H9 (cell line): ENCODE measurements at regions not wholly inside any gene's neighbourhood (a gene's known extent, or its start where the extent isn't known, plus 50 kb on each side); places are given as distances from the start of the nearest gene placed in this dataset.

Experiments
- DNase-seq: peaks from one replicate; pipeline ENCODE4 v3.0.0-alpha.2; 2017
- H2AFZ ChIP-seq: one replicate; pipeline ENCODE4 v1.6.1; 2013; ENCODE audit warnings: mild to moderate bottlenecking, low read length, control low read depth, moderate library complexity
- H2AK5ac ChIP-seq: 2 replicates; pipeline ENCODE4 v1.6.1; 2013; ENCODE audit warnings: low read length, control low read depth, mixed read lengths; ENCODE audit not compliant: insufficient read length
- H2BK120ac ChIP-seq: one replicate; pipeline ENCODE4 v1.6.1; 2013; ENCODE audit warnings: low read depth, mild to moderate bottlenecking, low read length, control low read depth, inconsistent platforms; ENCODE audit not compliant: poor library complexity, severe bottlenecking
- H2BK12ac ChIP-seq: 2 replicates; pipeline ENCODE4 v1.6.1; 2013; ENCODE audit warnings: low read length, control low read depth, mixed read lengths, low read depth; ENCODE audit not compliant: insufficient read length
- H2BK15ac ChIP-seq: 2 replicates; pipeline ENCODE4 v1.6.1; 2013; ENCODE audit warnings: low read depth, low read length, control low read depth
- H2BK20ac ChIP-seq: one replicate; pipeline ENCODE4 v1.6.1; 2013; ENCODE audit warnings: low read depth, mild to moderate bottlenecking, low read length, control low read depth, inconsistent platforms; ENCODE audit not compliant: poor library complexity, severe bottlenecking
- H2BK5ac ChIP-seq: 2 replicates; pipeline ENCODE4 v1.6.1; 2013; ENCODE audit warnings: low read length, control low read depth, mixed read lengths; ENCODE audit not compliant: insufficient read length
- H3K14ac ChIP-seq: 2 replicates; pipeline ENCODE4 v1.6.1; 2013; ENCODE audit warnings: low read length, control low read depth; ENCODE audit not compliant: insufficient read depth
- H3K18ac ChIP-seq: 2 replicates; pipeline ENCODE4 v1.6.1; 2013; ENCODE audit warnings: low read depth, mild to moderate bottlenecking, mixed read lengths, low read length, control low read depth; ENCODE audit not compliant: insufficient read length
- H3K23ac ChIP-seq: 2 replicates; pipeline ENCODE4 v1.6.1; 2013; ENCODE audit warnings: low read length, control low read depth, mixed read lengths, low read depth; ENCODE audit not compliant: insufficient read length
- H3K23me2 ChIP-seq: 2 replicates; pipeline ENCODE4 v1.6.1; 2013; ENCODE audit warnings: low read depth, mild to moderate bottlenecking, mixed read lengths, low read length, control low read depth; ENCODE audit not compliant: insufficient read length, poor library complexity, severe bottlenecking
- H3K27ac ChIP-seq: 2 replicates; pipeline ENCODE4 v1.5.1; 2013; ENCODE audit warnings: low read length, control low read depth, mixed read lengths, low read depth; ENCODE audit not compliant: insufficient read length
- H3K27me3 ChIP-seq: 2 replicates; pipeline ENCODE4 v1.6.1; 2013; ENCODE audit warnings: low read length, control low read depth, inconsistent platforms; ENCODE audit not compliant: insufficient read depth
- H3K4ac ChIP-seq: 2 replicates; pipeline ENCODE4 v1.6.1; 2013; ENCODE audit warnings: low read depth, mild to moderate bottlenecking, control low read depth, inconsistent platforms, low read length, moderate library complexity
- H3K4me1 ChIP-seq: 2 replicates; pipeline ENCODE4 v1.6.1; 2013; ENCODE audit warnings: low read length, control low read depth, inconsistent platforms; ENCODE audit not compliant: insufficient read depth
- H3K4me2 ChIP-seq: 2 replicates; pipeline ENCODE4 v1.6.1; 2013; ENCODE audit warnings: low read length, control low read depth, mixed read lengths; ENCODE audit not compliant: insufficient read length, insufficient read depth
- H3K56ac ChIP-seq: 2 replicates; pipeline ENCODE4 v1.6.1; 2013; ENCODE audit warnings: low read depth, mild to moderate bottlenecking, mixed read lengths, low read length, control low read depth; ENCODE audit not compliant: insufficient read length
- H3K79me1 ChIP-seq: 2 replicates; pipeline ENCODE4 v1.6.1; 2013; ENCODE audit warnings: low read depth, mild to moderate bottlenecking, moderate library complexity, low read length, control low read depth, inconsistent platforms; ENCODE audit not compliant: insufficient read depth, poor library complexity, severe bottlenecking
- H3K79me2 ChIP-seq: 2 replicates; pipeline ENCODE4 v1.6.1; 2013; ENCODE audit warnings: low read length, control low read depth, inconsistent platforms; ENCODE audit not compliant: insufficient read depth
- H3K9ac ChIP-seq: 2 replicates; pipeline ENCODE4 v1.6.1; 2013; ENCODE audit warnings: low read length, control low read depth, mixed read lengths; ENCODE audit not compliant: insufficient read length; ENCODE audit errors: extremely low read depth
- H3K9me3 ChIP-seq: one replicate; pipeline ENCODE4 v1.6.1; 2013; ENCODE audit warnings: low read depth, low read length, inconsistent platforms; ENCODE audit not compliant: control insufficient read depth
- H3T11ph ChIP-seq: one replicate; pipeline ENCODE4 v1.6.1; 2013; ENCODE audit warnings: mild to moderate bottlenecking, low read length, control low read depth, inconsistent platforms
- H4K20me1 ChIP-seq: one replicate; pipeline ENCODE4 v1.6.1; 2013; ENCODE audit not compliant: control insufficient read depth, insufficient read length, insufficient read depth
- H4K5ac ChIP-seq: 2 replicates; pipeline ENCODE4 v1.6.1; 2013; ENCODE audit warnings: low read depth, mild to moderate bottlenecking, mixed read lengths, low read length, control low read depth; ENCODE audit not compliant: insufficient read length
- H4K8ac ChIP-seq: replicated peaks from 2 replicates; pipeline ENCODE4 v1.6.1; 2013; ENCODE audit warnings: low read length, control low read depth, mixed read lengths, low read depth; ENCODE audit not compliant: insufficient read length
- H4K91ac ChIP-seq: 2 replicates; pipeline ENCODE4 v1.6.1; 2013; ENCODE audit warnings: low read depth, mild to moderate bottlenecking, moderate library complexity, mixed read lengths, low read length, control low read depth; ENCODE audit not compliant: insufficient read length
- H3K27ac Mint-ChIP-seq, 3 experiments: 2 replicates in 2 of 3; 3 replicates in 1 of 3; pipeline ENCODE4 v1.8.0; 2020 to 2021; ENCODE audit warnings: mixed read lengths in 3 of 3, mild to moderate bottlenecking in 1 of 3, moderate library complexity in 1 of 3
- H3K27me3 Mint-ChIP-seq: 2 replicates; pipeline ENCODE4 v1.8.0; 2021; ENCODE audit warnings: low read depth, mild to moderate bottlenecking, moderate library complexity, mixed read lengths
- H3K36me3 Mint-ChIP-seq, 3 experiments: 2 replicates in 2 of 3; 3 replicates in 1 of 3; pipeline ENCODE4 v1.8.0; 2020 to 2021; ENCODE audit warnings: low read depth in 3 of 3, mixed read lengths in 3 of 3; ENCODE audit not compliant: insufficient read depth in 1 of 3
- H3K4me1 Mint-ChIP-seq, 2 experiments: 2 replicates each; pipeline ENCODE4 v1.8.0; 2020; ENCODE audit warnings: mixed read lengths in 2 of 2
- H3K4me3 Mint-ChIP-seq, 2 experiments: 2 replicates in 1 of 2; 3 replicates in 1 of 2; pipeline ENCODE4 v1.8.0; 2020 to 2021; ENCODE audit warnings: mild to moderate bottlenecking in 2 of 2, mixed read lengths in 2 of 2, moderate library complexity in 1 of 2
- H3K9me3 Mint-ChIP-seq, 2 experiments: 2 replicates in 1 of 2; 3 replicates in 1 of 2; pipeline ENCODE4 v1.8.0; 2020; ENCODE audit warnings: mild to moderate bottlenecking in 2 of 2, mixed read lengths in 2 of 2, moderate library complexity in 1 of 2
- CTCF ChIP-seq: fragments of 200-600 bp; sonication (generic); conservative IDR thresholded peaks from 3 replicates; pipeline ENCODE4 v1.8.0; 2021; ENCODE audit warnings: antibody characterized with exemption, mild to moderate bottlenecking

- no peak overlapping the region for H4K8ac ChIP-seq
- no peak overlapping the region for H2BK20ac ChIP-seq
- no peak overlapping the region for H3K9ac ChIP-seq
- H3K9me3 Mint-ChIP-seq: no peaks in the 10 kb centered on the region
- H3K9me3 ChIP-seq: no peaks in the 10 kb centered on the region
- DNase-seq: no peak
- H3K18ac ChIP-seq: no peak overlapping the region
- H3K27ac Mint-ChIP-seq: no peak overlapping the region
- no peak overlapping the region for H3K14ac ChIP-seq
- H3K27ac ChIP-seq: no peak overlapping the region
- no peak overlapping the region for H2BK12ac ChIP-seq
- no peak overlapping the region for H3K56ac ChIP-seq
- H2BK5ac ChIP-seq: no peak overlapping the region
- H3K79me1 ChIP-seq: no peaks in the 10 kb centered on the region
- H2BK15ac ChIP-seq: no peak overlapping the region
- H3T11ph ChIP-seq: no peak overlapping the region
- H2AK5ac ChIP-seq: no peak overlapping the region
- H3K4me1 Mint-ChIP-seq: 0 out of 4 replicates have a peak, but pooled peaks cover 0 to 2% of the 10 kb centered on the region in 2 experiments
- H4K91ac ChIP-seq: no peak overlapping the region
- H3K27me3 ChIP-seq: no peaks in the 10 kb centered on the region
- no peak overlapping the region for H4K5ac ChIP-seq
- H3K4ac ChIP-seq: no peak overlapping the region
- no peak overlapping the region for H3K23ac ChIP-seq
- no peaks in the 10 kb centered on the region for H3K36me3 Mint-ChIP-seq
- no peaks in the 10 kb centered on the region for H3K4me1 ChIP-seq
- no peaks in the 10 kb centered on the region for H3K79me2 ChIP-seq
- no peak overlapping the region for H2AFZ ChIP-seq
- H3K23me2 ChIP-seq: no peaks in the 10 kb centered on the region
- H3K4me3 Mint-ChIP-seq: no peak overlapping the region
- no peak overlapping the region for H3K4me2 ChIP-seq
- TF ChIP-seq CTCF: no peak
- no peak overlapping the region for H2BK120ac ChIP-seq
- no peaks in the 10 kb centered on the region for H3K27me3 Mint-ChIP-seq
- H4K20me1 ChIP-seq: no peaks in the 10 kb centered on the region
Measured at GRCh38 chr2:195316486-195316885, 340.5 kb upstream of the SLC39A10 start.
